ENCODE measurements at regions not wholly inside any gene's neighbourhood (a gene's known extent, or its start where the extent isn't known, plus 50 kb on each side); places are given as distances from the start of the nearest gene placed in this dataset.

GRCh38 chr2:196239622-196240587 is 68.5 kb upstream of the STK17B start:
- Histone ChIP-seq H3K36me3 (ENCODE audit: control insufficient read depth in 1 of 2, insufficient read depth in 2 of 2, low read length in 2 of 2) (no peaks in the 10 kb centered on the region), H3K9me3 (ENCODE audit: control insufficient read depth in 1 of 2, low read length in 2 of 2) (no peaks in the 10 kb centered on the region), H3K27me3 (ENCODE audit: low read depth, low read length) (no peaks in the 10 kb centered on the region), H3K27ac (ENCODE audit: low read length) (peak overlapping the region; percentile 85), H3K4me1 (ENCODE audit: control insufficient read depth in 1 of 2, insufficient read depth in 2 of 2, low read length in 2 of 2) (peaks cover 0 to 3% of the 10 kb centered on the region in 2 donors), H3K4me3 (ENCODE audit: low read depth in 1 of 2, low read length in 2 of 2) (no peak overlapping the region)

- Histone ChIP-seq H3K4me3 (ENCODE audit: low read depth in 1 of 2, low read length in 2 of 2) (no peak overlapping the region), H3K27ac (ENCODE audit: low read length) (peak overlapping the region; percentile 26)
Measured at GRCh38 chr2:196241175-196241574, 69.8 kb upstream of the STK17B start.

GRCh38 chr2:196242131-196242620 is 70.8 kb upstream of the STK17B start:
- Histone ChIP-seq H3K36me3 (ENCODE audit: control insufficient read depth in 1 of 2, insufficient read depth in 2 of 2, low read length in 2 of 2) (no peaks in the 10 kb centered on the region), H3K27ac (ENCODE audit: low read length) (peak overlapping the region; percentile 26), H3K4me3 (ENCODE audit: low read depth in 1 of 2, low read length in 2 of 2) (no peak overlapping the region)

More at GRCh38 chr2:196241175-196241574, 69.8 kb upstream of the STK17B start:
- Histone ChIP-seq H3K27me3 (ENCODE audit: low read depth, low read length) (no peaks in the 10 kb centered on the region), H3K36me3 (ENCODE audit: control insufficient read depth in 1 of 2, insufficient read depth in 2 of 2, low read length in 2 of 2) (no peaks in the 10 kb centered on the region), H3K9me3 (ENCODE audit: control insufficient read depth in 1 of 2, low read length in 2 of 2) (no peaks in the 10 kb centered on the region), H3K4me1 (ENCODE audit: control insufficient read depth in 1 of 2, insufficient read depth in 2 of 2, low read length in 2 of 2) (peaks cover 0 to 3% of the 10 kb centered on the region in 2 donors)

GRCh38 chr2:196244516-196244915 is 73.1 kb upstream of the STK17B start:
- H3K27me3 ChIP-seq (ENCODE audit: low read depth, low read length) = no peaks in the 10 kb centered on the region
- H3K36me3 ChIP-seq (ENCODE audit: control insufficient read depth in 1 of 2, insufficient read depth in 2 of 2, low read length in 2 of 2) = no peaks in the 10 kb centered on the region

More at GRCh38 chr2:196242131-196242620, 70.8 kb upstream of the STK17B start:
- H3K9me3 ChIP-seq (ENCODE audit: control insufficient read depth in 1 of 2, low read length in 2 of 2) = no peaks in the 10 kb centered on the region
- H3K4me1 ChIP-seq (ENCODE audit: control insufficient read depth in 1 of 2, insufficient read depth in 2 of 2, low read length in 2 of 2) = peaks cover 0 to 3% of the 10 kb centered on the region in 2 donors
- no peaks in the 10 kb centered on the region for H3K27me3 ChIP-seq (ENCODE audit: low read depth, low read length)

GRCh38 chr2:196244966-196245365 is 73.6 kb upstream of the STK17B start:
- Histone ChIP-seq H3K36me3 (ENCODE audit: control insufficient read depth in 1 of 2, insufficient read depth in 2 of 2, low read length in 2 of 2) (no peaks in the 10 kb centered on the region), H3K27ac (ENCODE audit: low read length) (no peak overlapping the region), H3K9me3 (ENCODE audit: control insufficient read depth in 1 of 2, low read length in 2 of 2) (no peaks in the 10 kb centered on the region), H3K4me1 (ENCODE audit: control insufficient read depth in 1 of 2, insufficient read depth in 2 of 2, low read length in 2 of 2) (peaks cover under 1 to 4% of the 10 kb centered on the region in 2 donors), H3K27me3 (ENCODE audit: low read depth, low read length) (no peaks in the 10 kb centered on the region), H3K4me3 (ENCODE audit: low read depth in 1 of 2, low read length in 2 of 2) (no peak overlapping the region)

More at GRCh38 chr2:196244516-196244915, 73.1 kb upstream of the STK17B start:
- peaks cover 3 to 4% of the 10 kb centered on the region in 2 donors for H3K4me1 ChIP-seq (ENCODE audit: control insufficient read depth in 1 of 2, insufficient read depth in 2 of 2, low read length in 2 of 2)
- no peaks in the 10 kb centered on the region for H3K9me3 ChIP-seq (ENCODE audit: control insufficient read depth in 1 of 2, low read length in 2 of 2)
- H3K27ac ChIP-seq (ENCODE audit: low read length) = no peak overlapping the region
- no peak overlapping the region for H3K4me3 ChIP-seq (ENCODE audit: low read depth in 1 of 2, low read length in 2 of 2)

GRCh38 chr2:196245378-196246140 is 74.2 kb upstream of the STK17B start:
- Histone ChIP-seq H3K4me1 (ENCODE audit: control insufficient read depth in 1 of 2, insufficient read depth in 2 of 2, low read length in 2 of 2) (peaks cover 0 to 4% of the 10 kb centered on the region in 2 donors), H3K27me3 (ENCODE audit: low read depth, low read length) (no peaks in the 10 kb centered on the region), H3K4me3 (ENCODE audit: low read depth in 1 of 2, low read length in 2 of 2) (no peak overlapping the region), H3K9me3 (ENCODE audit: control insufficient read depth in 1 of 2, low read length in 2 of 2) (no peaks in the 10 kb centered on the region), H3K36me3 (ENCODE audit: control insufficient read depth in 1 of 2, insufficient read depth in 2 of 2, low read length in 2 of 2) (no peaks in the 10 kb centered on the region), H3K27ac (ENCODE audit: low read length) (no peak overlapping the region)

- H3K4me1 ChIP-seq (ENCODE audit: control insufficient read depth in 1 of 2, insufficient read depth in 2 of 2, low read length in 2 of 2) = peaks cover 0 to 4% of the 10 kb centered on the region in 2 donors
- no peak overlapping the region for H3K4me3 ChIP-seq (ENCODE audit: low read depth in 1 of 2, low read length in 2 of 2)
- no peak overlapping the region for H3K27ac ChIP-seq (ENCODE audit: low read length)
- no peaks in the 10 kb centered on the region for H3K27me3 ChIP-seq (ENCODE audit: low read depth, low read length)
- no peaks in the 10 kb centered on the region for H3K36me3 ChIP-seq (ENCODE audit: control insufficient read depth in 1 of 2, insufficient read depth in 2 of 2, low read length in 2 of 2)
- no peaks in the 10 kb centered on the region for H3K9me3 ChIP-seq (ENCODE audit: control insufficient read depth in 1 of 2, low read length in 2 of 2)
Measured at GRCh38 chr2:196247114-196247975, 76.0 kb upstream of the STK17B start.

GRCh38 chr2:196247976-196248280 is 76.5 kb upstream of the STK17B start:
- no peaks in the 10 kb centered on the region for H3K36me3 ChIP-seq (ENCODE audit: control insufficient read depth in 1 of 2, insufficient read depth in 2 of 2, low read length in 2 of 2)
- no peaks in the 10 kb centered on the region for H3K27me3 ChIP-seq (ENCODE audit: low read depth, low read length)
- H3K27ac ChIP-seq (ENCODE audit: low read length) = no peak overlapping the region
- no peak overlapping the region for H3K4me3 ChIP-seq (ENCODE audit: low read depth in 1 of 2, low read length in 2 of 2)
- H3K4me1 ChIP-seq (ENCODE audit: control insufficient read depth in 1 of 2, insufficient read depth in 2 of 2, low read length in 2 of 2) = peaks cover 0 to 4% of the 10 kb centered on the region in 2 donors
- H3K9me3 ChIP-seq (ENCODE audit: control insufficient read depth in 1 of 2, low read length in 2 of 2) = no peaks in the 10 kb centered on the region

GRCh38 chr2:196248467-196249094 is 77.2 kb upstream of the STK17B start:
- Histone ChIP-seq H3K4me3 (ENCODE audit: low read depth in 1 of 2, low read length in 2 of 2) (no peak overlapping the region), H3K9me3 (ENCODE audit: control insufficient read depth in 1 of 2, low read length in 2 of 2) (no peaks in the 10 kb centered on the region), H3K4me1 (ENCODE audit: control insufficient read depth in 1 of 2, insufficient read depth in 2 of 2, low read length in 2 of 2) (peaks cover 0 to 4% of the 10 kb centered on the region in 2 donors), H3K27me3 (ENCODE audit: low read depth, low read length) (no peaks in the 10 kb centered on the region), H3K27ac (ENCODE audit: low read length) (no peak overlapping the region), H3K36me3 (ENCODE audit: control insufficient read depth in 1 of 2, insufficient read depth in 2 of 2, low read length in 2 of 2) (no peaks in the 10 kb centered on the region)

GRCh38 chr2:196249171-196249570 is 77.8 kb upstream of the STK17B start:
- H3K36me3 ChIP-seq (ENCODE audit: control insufficient read depth in 1 of 2, insufficient read depth in 2 of 2, low read length in 2 of 2) = no peaks in the 10 kb centered on the region
- H3K4me3 ChIP-seq (ENCODE audit: low read depth in 1 of 2, low read length in 2 of 2) = no peak overlapping the region
- no peaks in the 10 kb centered on the region for H3K27me3 ChIP-seq (ENCODE audit: low read depth, low read length)
- no peaks in the 10 kb centered on the region for H3K9me3 ChIP-seq (ENCODE audit: control insufficient read depth in 1 of 2, low read length in 2 of 2)
- H3K4me1 ChIP-seq (ENCODE audit: control insufficient read depth in 1 of 2, insufficient read depth in 2 of 2, low read length in 2 of 2) = peaks cover 0 to 4% of the 10 kb centered on the region in 2 donors
- no peak overlapping the region for H3K27ac ChIP-seq (ENCODE audit: low read length)
